Type B pancreatic cell (in vitro differentiated cells): ENCODE measurements at regions not wholly inside any gene's neighbourhood (a gene's known extent, or its start where the extent isn't known, plus 50 kb on each side); places are given as distances from the start of the nearest gene placed in this dataset.

ENCODE experiments used
- DNase-seq: peaks from one replicate; pipeline ENCODE4 v3.0.0; 2021; ENCODE audit warnings: mixed read lengths; ENCODE audit not compliant: unreplicated experiment; ENCODE audit errors: extremely low spot score
- H3K27ac Mint-ChIP-seq: 2 replicates; pipeline ENCODE4 v1.8.0; 2021; ENCODE audit warnings: mild to moderate bottlenecking, mixed read lengths
- H3K27me3 Mint-ChIP-seq: 2 replicates; pipeline ENCODE4 v1.8.0; 2021; ENCODE audit warnings: mixed read lengths
- H3K36me3 Mint-ChIP-seq: 2 replicates; pipeline ENCODE4 v1.8.0; 2021; ENCODE audit warnings: mixed read lengths
- H3K4me1 Mint-ChIP-seq: one replicate; pipeline ENCODE4 v1.8.0; 2021; ENCODE audit warnings: mixed read lengths; ENCODE audit not compliant: unreplicated experiment
- H3K4me3 Mint-ChIP-seq: 2 replicates; pipeline ENCODE4 v1.8.0; 2021; ENCODE audit warnings: mild to moderate bottlenecking, mixed read lengths
- H3K9me3 Mint-ChIP-seq: 2 replicates; pipeline ENCODE4 v1.8.0; 2021; ENCODE audit warnings: mixed read lengths
- TF ChIP-seq, protein P1 (sequence below): fragments of 200-600 bp; sonication (generic); conservative IDR thresholded peaks from 2 replicates; pipeline ENCODE4 v1.5.0; 2021; ENCODE audit warnings: antibody characterized with exemption, mild to moderate bottlenecking

DNA sequence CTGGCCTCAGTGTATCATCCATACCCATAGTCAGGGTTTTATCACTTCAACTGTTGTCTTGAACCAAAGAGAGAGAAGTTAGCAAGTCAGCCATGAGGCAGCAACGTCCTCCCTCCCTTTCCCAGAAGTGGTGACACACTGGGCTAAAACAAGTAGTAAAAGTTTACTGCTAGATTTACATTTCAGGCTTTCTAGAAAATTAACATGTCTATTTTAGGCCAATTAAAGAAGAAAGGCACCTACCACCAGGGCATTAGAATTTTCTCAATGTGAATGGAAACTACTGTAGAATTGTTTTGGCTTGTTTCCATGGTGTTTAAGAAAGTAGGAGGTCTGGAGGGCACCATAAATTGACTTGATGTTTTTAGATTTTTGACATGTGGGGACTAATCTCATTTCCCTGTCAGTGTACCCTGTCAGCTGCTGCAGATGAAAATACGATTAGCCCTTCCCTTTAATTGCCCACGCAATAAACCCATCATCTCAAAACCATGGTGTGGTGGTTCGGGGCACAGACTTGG, 121.8 kb upstream of the ELL2 start:
- TF ChIP-seq, protein P1, sequence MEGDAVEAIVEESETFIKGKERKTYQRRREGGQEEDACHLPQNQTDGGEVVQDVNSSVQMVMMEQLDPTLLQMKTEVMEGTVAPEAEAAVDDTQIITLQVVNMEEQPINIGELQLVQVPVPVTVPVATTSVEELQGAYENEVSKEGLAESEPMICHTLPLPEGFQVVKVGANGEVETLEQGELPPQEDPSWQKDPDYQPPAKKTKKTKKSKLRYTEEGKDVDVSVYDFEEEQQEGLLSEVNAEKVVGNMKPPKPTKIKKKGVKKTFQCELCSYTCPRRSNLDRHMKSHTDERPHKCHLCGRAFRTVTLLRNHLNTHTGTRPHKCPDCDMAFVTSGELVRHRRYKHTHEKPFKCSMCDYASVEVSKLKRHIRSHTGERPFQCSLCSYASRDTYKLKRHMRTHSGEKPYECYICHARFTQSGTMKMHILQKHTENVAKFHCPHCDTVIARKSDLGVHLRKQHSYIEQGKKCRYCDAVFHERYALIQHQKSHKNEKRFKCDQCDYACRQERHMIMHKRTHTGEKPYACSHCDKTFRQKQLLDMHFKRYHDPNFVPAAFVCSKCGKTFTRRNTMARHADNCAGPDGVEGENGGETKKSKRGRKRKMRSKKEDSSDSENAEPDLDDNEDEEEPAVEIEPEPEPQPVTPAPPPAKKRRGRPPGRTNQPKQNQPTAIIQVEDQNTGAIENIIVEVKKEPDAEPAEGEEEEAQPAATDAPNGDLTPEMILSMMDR, result no peak
- no peak for DNase-seq
- H3K27ac Mint-ChIP-seq, result no peak overlapping the region
- H3K27me3 Mint-ChIP-seq, result peaks cover 5% of the 10 kb centered on the region
- H3K4me3 Mint-ChIP-seq, result no peak overlapping the region
- H3K9me3 Mint-ChIP-seq, result no peaks in the 10 kb centered on the region
- peaks cover 9% of the 10 kb centered on the region for H3K4me1 Mint-ChIP-seq
- no peaks in the 10 kb centered on the region for H3K36me3 Mint-ChIP-seq

DNA sequence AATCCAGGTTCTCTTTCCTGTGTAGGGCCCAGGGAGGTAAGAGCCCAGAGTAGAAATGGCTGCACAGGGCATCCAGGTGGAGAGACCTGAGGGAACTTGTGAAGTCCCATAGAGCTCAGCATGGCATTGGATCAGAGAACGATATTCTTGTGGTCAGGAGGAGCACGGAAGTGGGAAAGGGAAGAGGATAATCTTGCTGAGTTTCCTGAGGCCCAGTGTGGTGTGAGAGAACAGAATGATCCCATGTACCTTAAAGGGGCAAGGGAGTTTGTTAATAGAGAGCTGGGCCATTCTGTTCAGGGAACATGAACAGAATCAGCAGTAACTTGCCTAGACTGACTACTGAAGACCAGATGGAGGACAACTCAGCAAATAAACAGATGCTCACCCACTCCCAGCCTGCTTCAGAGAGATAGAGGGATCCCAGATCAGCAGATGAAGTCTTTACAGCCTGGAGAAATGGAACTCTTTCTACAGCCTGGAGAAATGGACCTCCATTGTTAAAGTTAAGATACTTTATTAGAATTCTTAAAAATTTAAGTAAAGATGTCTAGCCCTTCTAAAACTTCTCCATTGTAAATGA, 119.7 kb upstream of the ELL2 start:
- Mint-ChIP-seq H3K4me3 (no peak overlapping the region), H3K36me3 (no peaks in the 10 kb centered on the region), H3K27ac (no peak overlapping the region), H3K27me3 (peaks cover 5% of the 10 kb centered on the region), H3K9me3 (no peaks in the 10 kb centered on the region), H3K4me1 (peaks cover 10% of the 10 kb centered on the region)
- no peak for DNase-seq
- TF ChIP-seq, protein P1, result no peak

DNA sequence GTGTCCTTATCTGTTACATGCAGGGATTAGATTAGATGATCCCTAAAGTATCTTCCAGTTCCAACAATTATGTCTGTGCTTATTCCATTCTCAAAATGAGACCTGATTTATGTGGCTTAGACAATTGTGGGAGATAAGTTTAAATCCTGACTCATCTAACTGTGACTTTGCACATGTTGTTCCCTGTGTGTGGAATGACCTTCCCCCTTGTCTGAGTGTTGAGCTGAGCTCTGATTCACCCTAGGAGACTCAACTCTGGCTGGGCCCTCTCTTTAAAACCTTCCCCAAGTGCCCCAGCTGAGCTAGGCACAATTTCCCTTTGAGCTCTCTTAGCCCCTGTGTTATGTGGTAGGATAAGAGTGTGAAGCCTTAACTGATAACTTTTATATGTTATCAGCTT, 118.9 kb upstream of the ELL2 start:
- peaks cover 16% of the 10 kb centered on the region for H3K4me1 Mint-ChIP-seq
- TF ChIP-seq, protein P1, result no peak

DNA sequence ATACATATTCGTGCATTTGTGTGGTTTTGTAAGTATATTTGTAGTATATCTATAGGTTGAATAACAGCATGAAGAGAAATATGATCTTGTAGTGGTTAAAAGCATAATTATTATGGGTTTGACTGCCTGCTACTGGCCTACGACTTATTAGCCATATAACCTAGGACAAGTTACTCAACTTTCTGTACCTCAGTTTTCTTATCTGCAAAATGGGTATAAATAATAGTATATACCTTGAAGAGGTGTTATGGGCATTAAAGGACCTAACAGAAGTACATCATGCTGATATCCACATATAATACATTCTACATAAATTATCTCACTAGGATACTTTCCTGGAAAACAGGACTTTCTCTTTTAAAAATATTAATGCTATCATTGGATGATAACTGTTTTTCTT, 118.3 kb upstream of the ELL2 start:
- Mint-ChIP-seq H3K27ac (no peak overlapping the region), H3K4me1 (peaks cover 16% of the 10 kb centered on the region), H3K4me3 (no peak overlapping the region), H3K9me3 (no peaks in the 10 kb centered on the region), H3K36me3 (no peaks in the 10 kb centered on the region), H3K27me3 (peaks cover 5% of the 10 kb centered on the region)
- no peak for DNase-seq
- TF ChIP-seq, protein P1, result no peak

More for the DNA sequence above, 118.9 kb upstream of the ELL2 start:
- Mint-ChIP-seq H3K4me3 (no peak overlapping the region), H3K36me3 (no peaks in the 10 kb centered on the region), H3K27ac (no peak overlapping the region), H3K27me3 (peaks cover 5% of the 10 kb centered on the region), H3K9me3 (no peaks in the 10 kb centered on the region)
- DNase-seq, result no peak

DNA sequence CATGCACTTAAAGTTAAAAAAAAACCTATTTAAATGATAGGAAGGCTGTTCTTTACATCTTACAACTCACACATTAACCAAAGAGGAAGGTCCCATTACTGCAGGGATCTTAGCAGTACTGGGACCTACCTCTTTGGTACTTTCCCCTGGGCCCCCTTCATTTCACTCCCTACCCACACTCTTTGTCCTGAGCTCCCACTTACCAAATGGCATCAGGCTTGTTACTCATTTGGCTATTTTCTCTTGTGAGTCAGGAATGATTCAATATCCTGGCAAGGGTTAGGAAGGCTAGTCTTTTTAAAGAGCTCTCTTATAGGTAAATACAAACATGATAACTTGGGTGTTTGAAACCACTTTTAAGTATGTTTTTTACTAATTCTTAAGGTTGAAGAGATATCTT, 117.4 kb upstream of the ELL2 start:
- Mint-ChIP-seq H3K9me3 (no peaks in the 10 kb centered on the region), H3K27me3 (peaks cover 5% of the 10 kb centered on the region), H3K36me3 (no peaks in the 10 kb centered on the region), H3K4me1 (peaks cover 16% of the 10 kb centered on the region), H3K4me3 (no peak overlapping the region), H3K27ac (no peak overlapping the region)
- no peak for DNase-seq
- TF ChIP-seq, protein P1, result no peak

DNA sequence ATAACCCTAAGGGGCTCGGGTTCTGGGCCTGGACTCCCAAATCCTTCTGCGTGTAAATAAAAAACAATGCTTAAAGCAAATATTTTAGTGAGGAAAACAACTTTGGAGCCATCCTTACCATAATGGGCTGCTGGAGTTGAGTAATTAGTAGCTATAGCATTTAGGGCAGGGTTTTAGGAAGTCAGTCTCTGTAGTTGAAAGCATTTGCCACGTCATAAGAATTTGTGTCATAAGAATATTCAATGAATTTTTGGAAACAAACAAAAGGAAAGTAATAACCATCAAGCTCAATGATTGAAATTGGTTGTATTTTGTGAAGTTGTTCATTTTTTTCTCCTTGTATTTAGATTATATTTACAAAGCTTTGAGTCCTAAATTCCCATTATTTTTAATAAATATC, 114.8 kb upstream of the ELL2 start:
- no peak for DNase-seq

More for the DNA sequence above, 114.8 kb upstream of the ELL2 start:
- no peak overlapping the region for H3K27ac Mint-ChIP-seq
- TF ChIP-seq, protein P1, result no peak
- H3K4me1 Mint-ChIP-seq, result peaks cover 10% of the 10 kb centered on the region
- no peaks in the 10 kb centered on the region for H3K9me3 Mint-ChIP-seq
- H3K4me3 Mint-ChIP-seq, result no peak overlapping the region
- no peaks in the 10 kb centered on the region for H3K36me3 Mint-ChIP-seq
- H3K27me3 Mint-ChIP-seq, result no peaks in the 10 kb centered on the region
